Suprapubic skin (tissue), 4 donors: ENCODE measurements at regions not wholly inside any gene's neighbourhood (a gene's known extent, or its start where the extent isn't known, plus 50 kb on each side); places are given as distances from the start of the nearest gene placed in this dataset.

Experiments used
- DNase-seq, 2 donors: peaks; one replicate each; pipeline ENCODE4 v3.0.0-alpha.2; 2019; ENCODE audit warnings: low spot score in 2 of 2
- H3K27ac ChIP-seq: fragments of 200-600 bp; sonication (generic); one replicate; pipeline ENCODE4 v1.5.1; 2019
- H3K27me3 ChIP-seq: fragments of 200-600 bp; sonication (generic); one replicate; pipeline ENCODE4 v1.5.1; 2019
- H3K36me3 ChIP-seq: fragments of 200-600 bp; sonication (generic); one replicate; pipeline ENCODE4 v1.5.1; 2019
- H3K4me1 ChIP-seq: fragments of 200-600 bp; sonication (generic); one replicate; pipeline ENCODE4 v1.5.1; 2019
- H3K4me3 ChIP-seq: fragments of 200-600 bp; sonication (generic); one replicate; pipeline ENCODE4 v1.5.1; 2019; ENCODE audit warnings: mild to moderate bottlenecking
- H3K9me3 ChIP-seq: fragments of 200-600 bp; sonication (generic); one replicate; pipeline ENCODE4 v1.5.1; 2019
- EP300 ChIP-seq: sonication (generic); formaldehyde crosslinking; IDR thresholded peaks from one replicate; pipeline ENCODE4 v1.6.1; 2017; ENCODE audit warnings: antibody characterized with exemption
- POLR2A ChIP-seq, 2 donors: fragments of 450-650 bp; IDR thresholded peaks; one replicate each; pipeline ENCODE4 v1.6.1; 2017; ENCODE audit warnings: antibody characterized with exemption in 2 of 2, mild to moderate bottlenecking in 2 of 2, moderate library complexity in 2 of 2
- POLR2AphosphoS5 ChIP-seq, 3 donors: sonication (generic); formaldehyde crosslinking; IDR thresholded peaks; one replicate each; pipeline ENCODE4 v1.6.1; 2017; ENCODE audit warnings: antibody characterized with exemption in 3 of 3
- WGBS: methylation state at CpG from one replicate; pipeline ENCODE4 v1.1.5; 2018; 5-methylcytosine and 5-hydroxymethylcytosine counted together
- TF ChIP-seq, protein P1 (sequence below), 2 donors: fragments of 200-600 bp in 1 of 2; fragments of 450-650 bp in 1 of 2; sonication (generic) in 1 of 2; IDR thresholded peaks; one replicate each; pipeline ENCODE4 v1.5.1; 2016 to 2019; ENCODE audit warnings: antibody characterized with exemption in 2 of 2, mild to moderate bottlenecking in 1 of 2, moderate library complexity in 1 of 2

DNA sequence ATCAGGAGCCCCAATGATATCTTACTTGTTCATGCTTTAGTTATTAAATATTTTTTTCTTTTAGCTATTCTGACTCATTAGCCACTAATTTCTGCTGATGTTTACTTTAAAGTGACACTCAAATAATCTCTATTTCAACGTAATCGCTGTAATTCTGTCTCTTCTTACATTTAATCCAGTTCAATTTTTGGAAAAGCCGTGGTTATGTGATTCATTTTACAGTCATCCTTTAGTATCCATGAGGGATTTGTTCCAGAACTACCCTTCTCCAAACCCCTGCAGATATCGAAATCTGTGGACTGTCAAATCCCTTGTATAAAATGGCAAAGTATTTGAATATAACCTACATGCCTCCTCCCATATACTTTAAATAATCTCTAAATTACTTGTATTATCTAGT, 1103.4 kb downstream of the LRFN5 start:
- no peak for DNase-seq
- Histone ChIP-seq H3K27me3 (no peaks in the 10 kb centered on the region), H3K4me3 (no peak overlapping the region), H3K4me1 (no peaks in the 10 kb centered on the region), H3K36me3 (no peaks in the 10 kb centered on the region), H3K27ac (no peak overlapping the region), H3K9me3 (no peaks in the 10 kb centered on the region)
- 85% methylated on average over 4 of the region's 4 CpGs for WGBS
- TF ChIP-seq POLR2AphosphoS5 (IDR thresholded peaks at IDR 0.05) (no peak), EP300 (no peak), POLR2A (IDR thresholded peaks at IDR 0.05) (no peak)
- TF ChIP-seq, protein P1, sequence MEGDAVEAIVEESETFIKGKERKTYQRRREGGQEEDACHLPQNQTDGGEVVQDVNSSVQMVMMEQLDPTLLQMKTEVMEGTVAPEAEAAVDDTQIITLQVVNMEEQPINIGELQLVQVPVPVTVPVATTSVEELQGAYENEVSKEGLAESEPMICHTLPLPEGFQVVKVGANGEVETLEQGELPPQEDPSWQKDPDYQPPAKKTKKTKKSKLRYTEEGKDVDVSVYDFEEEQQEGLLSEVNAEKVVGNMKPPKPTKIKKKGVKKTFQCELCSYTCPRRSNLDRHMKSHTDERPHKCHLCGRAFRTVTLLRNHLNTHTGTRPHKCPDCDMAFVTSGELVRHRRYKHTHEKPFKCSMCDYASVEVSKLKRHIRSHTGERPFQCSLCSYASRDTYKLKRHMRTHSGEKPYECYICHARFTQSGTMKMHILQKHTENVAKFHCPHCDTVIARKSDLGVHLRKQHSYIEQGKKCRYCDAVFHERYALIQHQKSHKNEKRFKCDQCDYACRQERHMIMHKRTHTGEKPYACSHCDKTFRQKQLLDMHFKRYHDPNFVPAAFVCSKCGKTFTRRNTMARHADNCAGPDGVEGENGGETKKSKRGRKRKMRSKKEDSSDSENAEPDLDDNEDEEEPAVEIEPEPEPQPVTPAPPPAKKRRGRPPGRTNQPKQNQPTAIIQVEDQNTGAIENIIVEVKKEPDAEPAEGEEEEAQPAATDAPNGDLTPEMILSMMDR (IDR thresholded peaks at IDR 0.05): no peak

DNA sequence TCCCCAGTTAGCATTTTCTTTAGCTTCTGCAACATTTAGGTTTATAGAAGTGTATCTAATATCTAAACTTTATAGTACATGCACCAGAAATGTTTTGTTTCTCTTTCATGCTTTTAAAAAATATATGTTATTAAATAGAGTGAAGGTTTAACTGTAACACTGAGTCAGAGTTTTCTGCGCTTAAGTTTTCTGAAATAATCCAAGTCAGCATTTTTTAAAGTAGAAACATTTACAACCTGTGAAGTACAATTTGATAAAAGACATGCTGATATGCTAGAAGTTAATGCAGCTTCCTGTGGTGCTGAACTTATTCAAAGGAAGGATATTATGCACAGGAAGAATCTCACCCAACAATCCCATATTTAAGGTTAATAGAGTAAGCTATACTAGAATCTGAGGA, 1096.8 kb downstream of the LRFN5 start:
- no peak for DNase-seq
- Histone ChIP-seq H3K27ac (no peak overlapping the region), H3K4me1 (no peaks in the 10 kb centered on the region), H3K9me3 (no peaks in the 10 kb centered on the region), H3K27me3 (no peaks in the 10 kb centered on the region), H3K4me3 (no peak overlapping the region), H3K36me3 (no peaks in the 10 kb centered on the region)
- TF ChIP-seq, protein P1 (IDR thresholded peaks at IDR 0.05): no peak
- TF ChIP-seq EP300: no peak
- no peak for TF ChIP-seq POLR2AphosphoS5 (IDR thresholded peaks at IDR 0.05)
- no peak for TF ChIP-seq POLR2A (IDR thresholded peaks at IDR 0.05)
- WGBS: 67% methylated on average over 1 of the region's 1 CpG

DNA sequence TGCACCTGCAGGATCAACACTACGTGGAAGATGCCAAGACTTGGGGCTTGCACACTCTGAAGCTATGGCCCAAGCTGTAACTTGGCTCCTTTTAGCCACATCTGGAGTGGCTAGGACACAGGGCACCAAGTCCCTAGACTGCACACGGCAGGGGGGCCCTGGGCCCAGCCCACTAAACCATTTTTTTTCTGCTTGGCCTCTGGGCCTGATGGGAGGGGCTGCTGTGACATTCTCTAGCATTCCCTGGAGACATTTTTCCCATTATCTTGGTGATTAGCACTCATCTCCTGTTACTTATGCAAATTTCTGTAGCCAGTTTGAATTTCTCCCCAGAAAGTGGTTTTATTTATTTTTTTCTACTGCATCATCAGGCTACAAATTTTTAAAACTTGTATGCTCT, 1080.7 kb downstream of the LRFN5 start:
- TF ChIP-seq, protein P1 (IDR thresholded peaks at IDR 0.05): no peak
- TF ChIP-seq EP300 (no peak), POLR2AphosphoS5 (IDR thresholded peaks at IDR 0.05) (no peak), POLR2A (IDR thresholded peaks at IDR 0.05) (no peak)
- peaks cover 5% of the 10 kb centered on the region for H3K9me3 ChIP-seq
- no peaks in the 10 kb centered on the region for H3K36me3 ChIP-seq
- DNase-seq: no peak
- no peak overlapping the region for H3K4me3 ChIP-seq
- no peaks in the 10 kb centered on the region for H3K27me3 ChIP-seq
- no peak overlapping the region for H3K27ac ChIP-seq
- 85% methylated on average over 2 of the region's 2 CpGs for WGBS
- H3K4me1 ChIP-seq: no peaks in the 10 kb centered on the region

DNA sequence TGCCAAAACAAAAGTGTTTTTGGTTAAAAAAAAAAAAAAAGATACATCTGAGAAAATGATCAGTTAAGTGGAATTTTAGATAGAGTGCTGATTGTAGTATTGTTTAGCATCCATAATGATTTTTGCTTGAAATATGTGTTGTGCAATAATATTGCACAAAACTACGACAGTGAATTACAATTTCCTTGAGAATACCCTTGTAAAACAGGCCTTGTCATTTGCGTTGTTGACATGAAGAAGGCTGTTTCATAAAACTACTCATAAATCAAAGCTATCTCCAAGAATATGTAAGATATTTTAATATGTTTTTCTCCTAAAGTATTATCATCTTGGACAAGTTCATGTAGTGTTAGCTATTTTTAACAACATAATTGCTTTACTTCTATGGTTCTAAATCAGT, 1077.0 kb downstream of the LRFN5 start:
- 38% methylated on average over 2 of the region's 2 CpGs for WGBS
- TF ChIP-seq POLR2AphosphoS5 (IDR thresholded peaks at IDR 0.05): no peak
- no peak for TF ChIP-seq POLR2A (IDR thresholded peaks at IDR 0.05)
- TF ChIP-seq, protein P1 (IDR thresholded peaks at IDR 0.05): no peak
- no peak for TF ChIP-seq EP300

DNA sequence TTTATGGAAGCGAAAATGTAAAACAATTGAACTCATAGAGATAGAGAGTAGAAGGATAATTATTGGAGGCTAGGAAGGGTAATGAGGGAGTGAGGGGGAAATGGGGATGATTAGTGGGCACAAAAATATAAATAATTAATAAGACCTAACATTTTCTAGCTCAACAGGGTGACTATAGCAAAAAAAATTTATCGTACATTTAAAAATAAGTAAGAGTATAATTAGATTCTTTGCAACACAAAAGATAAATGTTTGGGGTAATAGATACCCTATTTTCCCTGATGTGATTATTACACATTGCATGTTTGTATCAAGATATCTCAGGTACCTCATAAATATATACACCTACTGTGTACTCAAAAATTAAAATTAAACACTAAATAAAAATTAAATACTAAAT, 1070.0 kb downstream of the LRFN5 start:
- H3K27me3 ChIP-seq: no peaks in the 10 kb centered on the region
- H3K4me1 ChIP-seq: no peaks in the 10 kb centered on the region
- WGBS: 93% methylated on average over 2 of the region's 2 CpGs
- TF ChIP-seq POLR2AphosphoS5 (IDR thresholded peaks at IDR 0.05): no peak
- TF ChIP-seq, protein P1 (IDR thresholded peaks at IDR 0.05): no peak
- TF ChIP-seq EP300: no peak
- TF ChIP-seq POLR2A (IDR thresholded peaks at IDR 0.05): no peak
- no peak for DNase-seq
- H3K27ac ChIP-seq: no peak overlapping the region
- no peaks in the 10 kb centered on the region for H3K9me3 ChIP-seq
- H3K36me3 ChIP-seq: no peaks in the 10 kb centered on the region
- no peak overlapping the region for H3K4me3 ChIP-seq

More for the DNA sequence above, 1077.0 kb downstream of the LRFN5 start:
- DNase-seq: no peak
- no peaks in the 10 kb centered on the region for H3K27me3 ChIP-seq
- H3K27ac ChIP-seq: no peak overlapping the region
- H3K4me3 ChIP-seq: no peak overlapping the region
- H3K36me3 ChIP-seq: no peaks in the 10 kb centered on the region
- no peaks in the 10 kb centered on the region for H3K4me1 ChIP-seq
- no peaks in the 10 kb centered on the region for H3K9me3 ChIP-seq
